Fibroblast of pulmonary artery (primary cell): ENCODE measurements at regions not wholly inside any gene's neighbourhood (a gene's known extent, or its start where the extent isn't known, plus 50 kb on each side); places are given as distances from the start of the nearest gene placed in this dataset.

ENCODE experiments used
- DNase-seq: peaks from one replicate; pipeline ENCODE4 v3.0.0-alpha.2; 2010; ENCODE audit warnings: low read depth
- H3K4me3 ChIP-seq: replicated peaks from 2 replicates; pipeline ENCODE4 v1.5.1; 2011; ENCODE audit warnings: low read depth, mild to moderate bottlenecking, control low read depth, low read length, moderate library complexity
- TF ChIP-seq, protein P1 (sequence below): IDR thresholded peaks from 2 replicates; pipeline ENCODE4 v1.5.1; 2011; ENCODE audit warnings: mild to moderate bottlenecking, control low read depth, low read length, inconsistent platforms; ENCODE audit errors: missing control alignments

DNA sequence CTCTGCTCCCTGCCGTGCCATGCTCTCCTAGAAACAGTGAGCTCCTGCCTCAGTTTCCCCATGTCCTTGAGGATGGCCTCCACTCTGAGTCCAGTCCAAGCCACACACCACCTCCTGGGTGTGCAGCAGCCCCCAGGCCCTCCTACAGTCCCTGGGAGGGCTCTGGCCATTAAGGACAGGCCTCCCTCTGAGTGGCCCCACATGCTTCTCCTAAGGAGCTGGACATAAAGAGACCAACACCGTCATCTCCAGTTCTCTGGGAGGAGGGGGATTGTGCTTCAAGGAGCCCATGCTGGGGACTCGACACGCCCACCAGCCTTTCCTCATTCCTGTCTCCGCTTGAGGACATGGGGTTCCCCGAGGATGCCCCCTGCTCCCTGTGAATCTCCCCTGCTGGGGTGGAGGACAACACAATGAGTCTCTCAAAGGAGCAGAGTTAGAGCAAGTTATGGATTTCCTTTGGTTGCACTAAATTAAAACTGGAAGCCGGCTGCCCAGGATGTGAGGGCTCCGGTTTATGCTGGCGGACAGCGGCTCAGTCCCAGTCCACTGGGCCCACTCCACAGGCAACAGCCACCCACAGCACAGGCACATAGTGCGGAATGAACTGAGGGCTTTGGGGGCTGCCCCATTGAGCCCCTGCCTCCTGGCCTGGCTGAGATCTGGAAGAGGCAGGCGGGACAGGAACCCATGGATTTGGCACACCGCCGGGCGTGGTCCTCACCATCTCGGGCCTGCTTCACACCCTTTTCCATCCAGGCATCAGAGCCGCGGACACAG lies 165.6 kb upstream of the IQSEC1 start:
- no peak for DNase-seq
- no peak overlapping the region for H3K4me3 ChIP-seq
- TF ChIP-seq, protein P1, sequence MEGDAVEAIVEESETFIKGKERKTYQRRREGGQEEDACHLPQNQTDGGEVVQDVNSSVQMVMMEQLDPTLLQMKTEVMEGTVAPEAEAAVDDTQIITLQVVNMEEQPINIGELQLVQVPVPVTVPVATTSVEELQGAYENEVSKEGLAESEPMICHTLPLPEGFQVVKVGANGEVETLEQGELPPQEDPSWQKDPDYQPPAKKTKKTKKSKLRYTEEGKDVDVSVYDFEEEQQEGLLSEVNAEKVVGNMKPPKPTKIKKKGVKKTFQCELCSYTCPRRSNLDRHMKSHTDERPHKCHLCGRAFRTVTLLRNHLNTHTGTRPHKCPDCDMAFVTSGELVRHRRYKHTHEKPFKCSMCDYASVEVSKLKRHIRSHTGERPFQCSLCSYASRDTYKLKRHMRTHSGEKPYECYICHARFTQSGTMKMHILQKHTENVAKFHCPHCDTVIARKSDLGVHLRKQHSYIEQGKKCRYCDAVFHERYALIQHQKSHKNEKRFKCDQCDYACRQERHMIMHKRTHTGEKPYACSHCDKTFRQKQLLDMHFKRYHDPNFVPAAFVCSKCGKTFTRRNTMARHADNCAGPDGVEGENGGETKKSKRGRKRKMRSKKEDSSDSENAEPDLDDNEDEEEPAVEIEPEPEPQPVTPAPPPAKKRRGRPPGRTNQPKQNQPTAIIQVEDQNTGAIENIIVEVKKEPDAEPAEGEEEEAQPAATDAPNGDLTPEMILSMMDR: no peak

DNA sequence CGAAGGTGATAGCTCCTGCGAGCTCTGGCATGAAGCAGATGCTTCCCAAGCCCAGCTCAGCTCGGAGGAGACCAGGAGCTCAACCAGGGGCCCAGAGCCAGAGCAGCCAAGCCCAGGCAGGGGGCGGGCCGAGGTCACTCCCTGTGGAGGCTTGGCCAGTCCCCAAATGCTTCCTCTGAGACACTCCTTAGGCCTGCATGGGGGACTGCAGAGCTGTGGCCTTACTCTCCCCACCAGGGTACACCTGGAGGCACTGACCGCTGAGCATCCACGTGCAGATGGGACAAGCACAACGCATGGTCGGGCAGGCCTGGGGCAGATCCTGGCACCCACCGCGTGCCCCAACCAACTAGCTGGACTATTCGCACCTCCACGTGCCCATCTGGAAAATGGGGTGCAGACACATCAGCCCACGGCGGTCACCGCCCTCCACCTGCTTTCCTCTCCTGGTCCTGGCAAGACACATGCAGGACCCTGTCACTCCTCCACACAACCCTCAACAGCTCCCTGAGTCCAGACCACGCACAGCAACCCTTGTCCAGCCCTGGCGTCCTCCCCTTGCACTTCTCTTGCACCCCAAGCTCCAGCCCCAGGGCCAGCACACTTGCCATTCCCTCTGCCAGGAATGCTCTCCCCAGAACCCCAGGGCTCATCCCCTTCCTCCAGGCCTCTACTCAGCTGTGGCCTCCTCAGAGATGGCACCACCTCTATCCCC lies 164.7 kb upstream of the IQSEC1 start:
- no peak overlapping the region for H3K4me3 ChIP-seq
- no peak for DNase-seq
- TF ChIP-seq, protein P1: no peak

DNA sequence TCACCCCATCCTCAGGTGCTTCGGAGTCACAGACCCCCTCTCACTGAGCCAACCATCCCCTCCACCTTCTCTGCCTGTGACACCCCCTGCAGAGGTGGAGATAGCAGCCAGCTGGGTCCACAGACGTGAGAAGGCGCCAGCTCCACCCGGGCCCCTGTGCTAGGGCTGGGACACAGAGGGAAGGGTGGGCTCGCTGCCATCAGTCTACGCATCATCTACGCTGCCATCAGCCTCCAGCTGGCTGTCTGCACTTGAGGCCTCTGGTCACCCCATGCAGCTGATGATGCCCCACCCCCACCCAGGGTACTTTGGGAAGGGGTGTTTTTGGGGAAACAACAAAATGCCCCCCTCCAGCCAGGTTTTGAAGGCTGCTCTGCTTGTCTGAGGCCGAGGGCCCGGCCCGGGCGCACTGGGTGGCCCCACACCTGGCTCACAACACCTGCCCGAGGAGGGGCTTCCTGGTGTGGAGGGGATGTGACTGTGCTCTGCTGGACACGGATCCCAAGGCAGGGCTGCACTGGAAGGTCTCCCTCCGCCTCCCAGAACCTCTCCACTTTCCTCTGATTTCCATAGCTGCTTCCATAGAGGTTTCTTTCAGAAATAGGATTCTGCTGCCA lies 163.4 kb upstream of the IQSEC1 start:
- no peak for DNase-seq
- no peak overlapping the region for H3K4me3 ChIP-seq
- TF ChIP-seq, protein P1: no peak

DNA sequence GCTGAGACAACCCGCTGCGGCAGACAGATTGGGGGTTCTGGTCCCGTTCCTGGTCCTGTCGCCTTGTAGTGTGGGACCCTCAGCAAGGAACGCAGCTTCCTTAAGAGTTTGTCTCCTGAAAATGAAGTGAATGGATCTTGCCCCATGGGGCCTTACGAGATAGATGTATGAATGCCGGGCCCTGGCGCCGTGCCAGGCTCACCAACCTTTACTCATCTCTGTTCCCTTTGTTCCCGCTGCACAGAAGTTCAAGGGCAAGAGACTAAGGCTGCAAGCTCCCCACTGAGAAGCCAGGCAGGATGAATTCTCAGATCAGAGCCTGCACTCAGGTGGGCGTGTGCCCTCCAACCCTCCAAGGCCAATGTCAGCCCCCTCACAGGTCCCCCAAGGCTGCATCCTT lies 162.7 kb upstream of the IQSEC1 start:
- no peak overlapping the region for H3K4me3 ChIP-seq
- DNase-seq: no peak
- TF ChIP-seq, protein P1: no peak

DNA sequence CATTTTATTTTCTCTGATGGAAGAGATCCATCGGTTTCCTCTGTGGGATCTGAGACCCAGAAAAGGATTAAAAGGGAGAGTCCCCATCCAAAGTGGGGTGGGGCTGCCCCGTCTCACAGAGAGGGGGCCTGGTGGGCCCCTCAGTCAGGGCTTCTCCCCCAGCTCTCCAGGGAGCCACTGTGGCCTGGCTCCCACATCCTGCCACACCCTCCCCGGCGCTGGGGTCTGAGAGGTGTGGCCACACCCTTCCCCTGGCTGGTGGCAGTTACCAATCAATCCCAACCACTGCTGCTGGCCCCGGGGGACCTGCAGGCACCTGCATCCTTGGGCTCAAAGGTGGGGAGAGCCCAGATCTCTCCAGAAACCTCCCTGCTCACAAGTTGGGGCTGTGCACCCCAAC lies 161.8 kb upstream of the IQSEC1 start:
- no peak for DNase-seq
- H3K4me3 ChIP-seq: no peak overlapping the region
- TF ChIP-seq, protein P1: no peak

DNA sequence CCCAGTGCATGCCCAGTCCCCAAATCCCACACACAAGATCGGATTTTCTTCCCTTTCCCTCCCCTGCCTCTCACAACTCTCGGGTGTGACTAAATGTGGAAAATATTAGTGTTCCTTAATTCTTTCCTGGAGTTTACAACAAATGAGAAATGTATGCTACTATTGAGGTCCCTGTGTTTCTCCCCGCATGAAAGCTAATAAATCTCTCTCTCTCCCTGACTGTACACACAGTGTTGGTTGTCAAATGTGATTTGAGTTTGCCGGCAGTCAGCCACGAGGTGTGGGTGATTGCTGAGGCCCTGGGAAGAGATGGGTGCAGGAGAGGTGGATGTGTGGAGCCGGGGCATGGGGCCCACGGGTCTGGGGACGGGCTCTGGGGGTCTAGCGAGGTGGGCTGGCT lies 161.4 kb upstream of the IQSEC1 start:
- H3K4me3 ChIP-seq: no peak overlapping the region
- TF ChIP-seq, protein P1: no peak

More for the DNA sequence above, 161.4 kb upstream of the IQSEC1 start:
- DNase-seq: no peak
